Body of pancreas (tissue), 4 donors: ENCODE measurements at regions not wholly inside any gene's neighbourhood (a gene's known extent, or its start where the extent isn't known, plus 50 kb on each side); places are given as distances from the start of the nearest gene placed in this dataset.

Experiments
- ATAC-seq: fragments of 150-250 bp; one replicate; pipeline ENCODE4 v1.9.1; 2016
- DNase-seq, 4 donors: peaks; one replicate each; pipeline ENCODE4 v3.0.0-alpha.2; 2019
- H3K27ac ChIP-seq, 4 donors: fragments of 200-600 bp; sonication (generic); 1 replicate in 3 of 4; 2 replicates in 1 of 4; pipeline versions ENCODE4 v1.5.1 to v1.6.1; 2016 to 2019; ENCODE audit warnings: mild to moderate bottlenecking in 1 of 4, mixed read lengths in 1 of 4, moderate library complexity in 1 of 4
- H3K27me3 ChIP-seq, 2 donors: fragments of 200-600 bp; sonication (generic); one replicate each; pipeline ENCODE4 v1.6.0; 2016; ENCODE audit warnings: mild to moderate bottlenecking in 1 of 2
- H3K36me3 ChIP-seq, 2 donors: fragments of 200-600 bp; sonication (generic); replicated peaks in 1 of 2; 2 replicates each; pipeline ENCODE4 v1.5.1; 2016; ENCODE audit warnings: low read depth in 2 of 2; ENCODE audit not compliant: insufficient read depth in 1 of 2
- H3K4me1 ChIP-seq: fragments of 200-600 bp; sonication (generic); one replicate; pipeline ENCODE4 v1.6.0; 2016
- H3K4me3 ChIP-seq, 2 donors: fragments of 200-600 bp; sonication (generic); 1 replicate in 1 of 2; 2 replicates in 1 of 2; pipeline ENCODE4 v1.5.1; 2016 to 2019
- H3K9me3 ChIP-seq, 3 donors: fragments of 200-600 bp; sonication (generic); 1 replicate in 2 of 3; 2 replicates in 1 of 3; pipeline ENCODE4 v1.5.1; 2016
- POLR2A ChIP-seq, 3 donors: fragments of 450-650 bp; IDR thresholded peaks; one replicate each; pipeline ENCODE4 v1.6.1; 2016; ENCODE audit warnings: antibody characterized with exemption in 3 of 3, mild to moderate bottlenecking in 2 of 3
- WGBS, 2 donors: methylation state at CpG; one replicate each; pipeline ENCODE4 v1.1.5; 2017; 5-methylcytosine and 5-hydroxymethylcytosine counted together
- intact Hi-C: fragments of 100-400 bp; cut with DNase I; formaldehyde crosslinking; loops from one replicate; pipeline ENCODE4 v1.15.1; 2023
- TF ChIP-seq, protein P1 (sequence below), 7 experiments: fragments of 450-650 bp in 4 of 7; fragments of 200-600 bp in 3 of 7; sonication (generic) in 3 of 7; IDR thresholded peaks; one replicate each; pipeline ENCODE4 v1.5.1; 2016 to 2019; ENCODE audit warnings: antibody characterized with exemption in 7 of 7

DNA sequence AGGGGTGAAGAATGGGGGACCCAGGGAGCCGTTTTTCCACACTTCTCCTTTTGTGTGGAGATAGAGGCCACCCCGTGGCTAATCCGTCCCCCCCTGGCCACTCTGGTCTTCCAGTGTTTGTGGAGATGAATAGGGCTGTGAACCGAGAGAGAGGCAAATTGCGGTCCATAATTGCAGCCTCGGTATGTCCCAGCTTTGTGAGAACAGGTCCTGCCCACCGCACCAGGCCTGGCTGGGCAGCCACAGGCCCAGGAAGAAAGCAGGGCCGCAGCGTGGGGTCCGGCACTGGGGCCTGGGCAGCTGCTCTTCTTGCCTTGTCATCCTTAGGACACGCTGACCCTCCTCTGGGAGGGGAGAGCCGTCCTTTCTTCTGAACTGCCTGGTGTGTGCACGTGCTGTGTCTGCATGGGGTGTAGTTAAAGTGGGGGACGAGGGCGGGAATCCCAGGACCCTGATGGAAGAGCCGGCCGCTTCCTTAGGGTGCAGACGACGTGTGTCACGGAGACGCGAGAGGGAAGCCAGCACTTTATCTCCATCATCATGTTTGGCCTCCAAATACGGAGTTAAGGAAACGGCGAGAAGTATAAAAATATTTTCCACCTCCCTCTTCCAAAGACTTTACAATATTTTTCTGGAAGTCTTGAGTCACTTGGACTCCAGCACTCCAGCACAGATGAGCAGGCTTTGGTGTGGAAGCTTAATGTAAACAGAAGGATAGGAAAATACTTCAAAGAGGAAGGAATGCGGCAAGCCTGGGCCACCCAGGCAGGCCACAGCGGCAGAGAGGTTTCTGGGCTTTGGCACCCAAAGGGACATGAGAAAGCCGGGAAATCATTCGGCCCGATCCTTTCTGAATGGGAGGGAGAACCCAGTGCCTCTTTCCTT is 1248.4 kb downstream of the BRD1 start:
- DNase-seq: no peak
- Histone ChIP-seq H3K27ac (no peak overlapping the region), H3K27me3 (peaks cover 0 to 4% of the 10 kb centered on the region in 2 donors), H3K36me3 (no peaks in the 10 kb centered on the region), H3K9me3 (no peaks in the 10 kb centered on the region), H3K4me1 (peaks cover 12% of the 10 kb centered on the region), H3K4me3 (no peak overlapping the region)
- 65 to 67% methylated on average over 30 of the region's 30 CpGs for WGBS, 2 donors
- intact Hi-C loops: no loop called here
- no peak for ATAC-seq
- TF ChIP-seq POLR2A (IDR thresholded peaks at IDR 0.05): no peak
- TF ChIP-seq, protein P1, sequence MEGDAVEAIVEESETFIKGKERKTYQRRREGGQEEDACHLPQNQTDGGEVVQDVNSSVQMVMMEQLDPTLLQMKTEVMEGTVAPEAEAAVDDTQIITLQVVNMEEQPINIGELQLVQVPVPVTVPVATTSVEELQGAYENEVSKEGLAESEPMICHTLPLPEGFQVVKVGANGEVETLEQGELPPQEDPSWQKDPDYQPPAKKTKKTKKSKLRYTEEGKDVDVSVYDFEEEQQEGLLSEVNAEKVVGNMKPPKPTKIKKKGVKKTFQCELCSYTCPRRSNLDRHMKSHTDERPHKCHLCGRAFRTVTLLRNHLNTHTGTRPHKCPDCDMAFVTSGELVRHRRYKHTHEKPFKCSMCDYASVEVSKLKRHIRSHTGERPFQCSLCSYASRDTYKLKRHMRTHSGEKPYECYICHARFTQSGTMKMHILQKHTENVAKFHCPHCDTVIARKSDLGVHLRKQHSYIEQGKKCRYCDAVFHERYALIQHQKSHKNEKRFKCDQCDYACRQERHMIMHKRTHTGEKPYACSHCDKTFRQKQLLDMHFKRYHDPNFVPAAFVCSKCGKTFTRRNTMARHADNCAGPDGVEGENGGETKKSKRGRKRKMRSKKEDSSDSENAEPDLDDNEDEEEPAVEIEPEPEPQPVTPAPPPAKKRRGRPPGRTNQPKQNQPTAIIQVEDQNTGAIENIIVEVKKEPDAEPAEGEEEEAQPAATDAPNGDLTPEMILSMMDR (IDR thresholded peaks at IDR 0.05): no peak

DNA sequence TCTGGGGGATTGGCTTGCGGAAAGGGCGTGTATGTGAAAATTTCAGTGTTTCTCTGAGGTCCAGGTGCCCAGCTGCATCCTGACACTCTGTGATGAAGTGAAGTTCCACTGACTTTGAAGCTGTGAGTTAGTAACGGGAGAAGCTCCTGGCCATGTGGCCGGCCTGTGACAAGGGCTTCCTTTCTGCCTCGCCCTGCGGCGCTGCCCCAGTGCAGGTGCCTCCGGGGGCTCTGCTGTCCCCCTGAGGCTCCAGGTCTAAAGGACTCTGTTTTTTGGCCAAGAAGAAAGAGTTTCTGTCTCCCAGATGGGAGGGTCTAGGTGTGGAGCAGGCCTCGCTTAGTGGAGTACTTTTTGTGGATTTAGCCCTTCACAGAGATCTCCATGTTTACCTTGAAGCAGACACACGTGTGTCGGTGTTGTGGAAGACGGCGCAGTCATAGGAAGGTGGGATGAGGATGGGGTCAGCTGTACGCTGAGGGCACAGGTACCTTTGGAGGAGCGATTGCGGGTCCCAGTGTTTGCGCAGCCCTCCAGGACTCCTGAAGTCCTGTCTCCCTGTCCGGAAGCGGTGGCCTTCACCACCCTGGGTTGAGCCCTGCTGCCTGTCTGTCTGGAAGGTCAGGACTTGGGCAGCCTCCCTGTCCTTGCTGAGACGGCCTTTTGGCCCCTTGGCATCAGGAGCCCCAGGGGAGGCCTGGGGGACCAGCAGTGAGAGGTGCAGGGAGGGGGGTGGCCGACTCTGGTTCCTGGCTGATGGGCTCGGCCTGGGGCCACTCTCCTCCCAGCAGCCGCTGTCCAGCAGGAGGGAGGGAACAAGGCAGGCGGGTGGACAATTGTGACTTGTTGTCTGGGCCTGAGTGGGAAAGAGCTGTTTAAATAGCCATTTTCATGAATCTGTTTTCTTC is 1249.3 kb downstream of the BRD1 start:
- Histone ChIP-seq H3K27me3 (peaks cover 0 to 4% of the 10 kb centered on the region in 2 donors), H3K27ac (no peak overlapping the region), H3K4me1 (peaks cover 12% of the 10 kb centered on the region), H3K36me3 (no peaks in the 10 kb centered on the region), H3K9me3 (no peaks in the 10 kb centered on the region), H3K4me3 (no peak overlapping the region)
- ATAC-seq (no peak), DNase-seq (no peak)
- intact Hi-C loops: no loop called here
- 78 to 81% methylated on average over 17 to 24 of the region's 24 CpGs for WGBS, 2 donors
- TF ChIP-seq, protein P1 (IDR thresholded peaks at IDR 0.05): no peak
- TF ChIP-seq POLR2A (IDR thresholded peaks at IDR 0.05): no peak

DNA sequence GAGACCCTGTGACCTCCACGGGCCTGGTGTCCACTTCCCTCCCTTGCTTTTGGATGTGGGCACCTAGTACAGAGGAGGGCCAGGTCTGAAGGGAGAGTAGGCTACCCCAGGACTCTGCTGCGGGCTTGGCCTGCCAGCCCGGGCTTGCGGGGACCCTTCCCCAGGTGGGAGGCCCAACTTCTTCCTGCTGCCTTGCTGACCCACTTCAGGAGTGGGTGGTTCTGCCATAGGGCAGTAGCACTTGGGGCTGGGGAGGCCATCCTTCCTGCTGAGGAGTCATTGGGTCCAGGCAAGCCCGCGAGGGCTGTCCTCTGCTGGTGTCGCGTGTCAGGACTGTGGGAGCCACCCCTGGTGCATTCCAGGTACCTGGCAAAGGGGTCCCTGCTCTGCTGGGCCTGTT is 1250.0 kb downstream of the BRD1 start:
- Histone ChIP-seq H3K27ac (no peak overlapping the region), H3K4me3 (no peak overlapping the region), H3K9me3 (no peaks in the 10 kb centered on the region), H3K4me1 (peaks cover 12% of the 10 kb centered on the region), H3K27me3 (peaks cover 0 to 4% of the 10 kb centered on the region in 2 donors), H3K36me3 (no peaks in the 10 kb centered on the region)
- TF ChIP-seq, protein P1 (IDR thresholded peaks at IDR 0.05): no peak
- no peak for TF ChIP-seq POLR2A (IDR thresholded peaks at IDR 0.05)
- intact Hi-C loops: no loop called here
- ATAC-seq: no peak
- WGBS, 2 donors: 59 to 83% methylated on average over 7 to 8 of the region's 8 CpGs
- no peak for DNase-seq

DNA sequence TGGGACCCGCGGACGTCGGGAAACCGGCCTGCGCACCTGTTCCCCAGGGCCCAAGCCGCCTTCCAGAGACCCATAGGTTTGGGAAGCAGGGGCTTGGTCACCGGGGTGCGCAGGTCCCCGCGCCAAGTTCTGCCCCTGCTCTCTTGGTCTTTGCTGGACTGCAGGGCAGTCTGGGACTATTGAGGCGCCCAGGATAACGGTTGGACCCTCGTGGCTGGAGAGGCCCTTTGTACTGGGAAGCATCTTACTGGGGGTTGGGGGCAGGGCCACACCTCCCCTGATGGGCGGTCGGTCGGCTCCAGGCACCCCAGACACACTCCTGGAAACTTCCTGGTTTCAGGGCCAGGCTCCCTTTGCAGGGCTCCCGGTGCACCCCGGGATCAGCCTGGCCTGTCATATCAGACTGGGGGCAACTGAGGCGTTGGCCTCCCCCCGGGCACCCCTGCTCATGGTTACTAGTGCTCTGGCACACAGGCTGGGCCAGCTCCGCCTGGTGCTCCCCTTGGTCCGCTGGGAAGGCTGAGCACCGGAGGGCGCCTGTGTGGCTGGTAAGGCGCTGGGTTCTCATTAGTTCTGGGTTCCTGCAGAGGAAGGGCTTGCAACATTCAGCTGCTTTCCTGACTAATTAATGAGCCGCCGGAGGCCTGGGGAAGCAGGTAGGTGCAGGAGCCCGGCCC is 1250.5 kb downstream of the BRD1 start:
- H3K4me1 ChIP-seq: peaks cover 12% of the 10 kb centered on the region
- intact Hi-C loops: no loop called here
- no peak overlapping the region for H3K27ac ChIP-seq
- H3K9me3 ChIP-seq: no peaks in the 10 kb centered on the region
- no peaks in the 10 kb centered on the region for H3K36me3 ChIP-seq
- ATAC-seq (no peak), DNase-seq (no peak)
- H3K27me3 ChIP-seq: peaks cover 0 to 4% of the 10 kb centered on the region in 2 donors
- TF ChIP-seq, protein P1 (IDR thresholded peaks at IDR 0.05): peak in 1 of 7 experiments; percentile 16
- no peak for TF ChIP-seq POLR2A (IDR thresholded peaks at IDR 0.05)
- no peak overlapping the region for H3K4me3 ChIP-seq
- 34 to 100% methylated on average over 1 to 29 of the region's 29 CpGs for WGBS, 2 donors
